Naive thymus-derived CD8-positive, alpha-beta T cell (primary cell): ENCODE measurements at regions not wholly inside any gene's neighbourhood (a gene's known extent, or its start where the extent isn't known, plus 50 kb on each side); places are given as distances from the start of the nearest gene placed in this dataset.

Experiments
- ATAC-seq, 2 donors: fragments of 150-1000 bp; cut with Tn5 transposase in 1 of 2; sonication (Bioruptor Pico), chemical (Tn5 transposase) in 1 of 2; 1 replicate in 1 of 2; 2 replicates in 1 of 2; pipeline ENCODE4 v1.10.0; 2021; ENCODE audit warnings: mild to moderate bottlenecking in 2 of 2, moderate library complexity in 2 of 2
- POLR2A ChIA-PET: fragments of 350-600 bp; sonication (Branson Sonifier 250); formaldehyde crosslinking; loops from one replicate; lab custom pipeline; 2021; ENCODE audit warnings: antibody characterized with exemption; lab: Charles Lee
- DNase-seq, 10 donors: peaks; one replicate each; pipeline versions ENCODE4 v3.0.0 to v3.0.0-alpha.2; 2020 to 2022
- H3K27ac Mint-ChIP-seq, 10 donors: one replicate each; pipeline ENCODE4 v1.8.0; 2020 to 2022; ENCODE audit warnings: mild to moderate bottlenecking in 10 of 10, mixed read lengths in 10 of 10, moderate library complexity in 4 of 10, inconsistent platforms in 1 of 10
- H3K27me3 Mint-ChIP-seq, 5 donors: one replicate each; pipeline ENCODE4 v1.8.0; 2021 to 2022; ENCODE audit warnings: mixed read lengths in 5 of 5
- H3K36me3 Mint-ChIP-seq, 3 donors: one replicate each; pipeline ENCODE4 v1.8.0; 2020 to 2022; ENCODE audit warnings: mixed read lengths in 3 of 3, mild to moderate bottlenecking in 2 of 3, inconsistent platforms in 1 of 3
- H3K4me1 Mint-ChIP-seq, 4 donors: one replicate each; pipeline ENCODE4 v1.8.0; 2021 to 2022; ENCODE audit warnings: mixed read lengths in 4 of 4
- H3K4me3 Mint-ChIP-seq, 10 donors: one replicate each; pipeline ENCODE4 v1.8.0; 2020 to 2022; ENCODE audit warnings: mild to moderate bottlenecking in 10 of 10, mixed read lengths in 10 of 10, moderate library complexity in 6 of 10, inconsistent platforms in 1 of 10
- H3K9me3 Mint-ChIP-seq, 9 donors: one replicate each; pipeline ENCODE4 v1.8.0; 2020 to 2022; ENCODE audit warnings: mixed read lengths in 9 of 9, mild to moderate bottlenecking in 3 of 9, inconsistent platforms in 1 of 9, moderate library complexity in 1 of 9

GRCh38 chr2:58899692-58900091, 658.6 kb upstream of the FANCL start:
- Mint-ChIP-seq H3K27ac (no peak overlapping the region), H3K27me3 (peaks cover 9 to 39% (median 10%) of the 10 kb centered on the region in 5 donors), H3K36me3 (no peaks in the 10 kb centered on the region), H3K4me1 (no peaks in the 10 kb centered on the region), H3K9me3 (peaks cover 0 to 1% (median 0%) of the 10 kb centered on the region in 9 donors), H3K4me3 (no peak overlapping the region)
- ATAC-seq, result no peak
- DNase-seq, result no peak
- POLR2A ChIA-PET, result no interaction called here

DNA sequence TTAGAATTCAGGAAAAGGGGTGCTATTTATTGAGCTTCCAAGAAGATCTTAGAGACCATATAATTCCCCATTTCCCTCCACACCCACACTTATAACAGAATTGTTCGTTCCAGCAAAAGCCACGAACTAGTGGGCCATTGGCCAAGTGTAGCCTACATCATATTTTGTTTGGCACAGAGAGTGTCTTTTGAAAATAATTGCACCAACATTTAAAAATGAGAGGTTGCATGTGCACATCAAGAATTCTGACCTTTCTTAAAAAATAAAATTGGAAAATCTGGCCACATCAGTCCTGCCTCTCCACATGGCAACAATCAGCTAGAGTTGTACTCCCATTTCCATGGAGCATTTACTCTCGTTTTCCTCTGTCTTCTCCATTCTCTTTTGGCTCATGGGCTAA, 655.5 kb upstream of the FANCL start:
- POLR2A ChIA-PET, result no interaction called here
- Mint-ChIP-seq H3K4me3 (no peak overlapping the region), H3K36me3 (no peaks in the 10 kb centered on the region), H3K27me3 (peaks cover 9 to 51% (median 15%) of the 10 kb centered on the region in 5 donors), H3K9me3 (peaks cover 0 to 1% (median 0%) of the 10 kb centered on the region in 9 donors), H3K4me1 (no peaks in the 10 kb centered on the region), H3K27ac (no peak overlapping the region)
- ATAC-seq (no peak), DNase-seq (no peak)

- no peak for ATAC-seq
- POLR2A ChIA-PET, result no interaction called here
- H3K27ac Mint-ChIP-seq, result no peak overlapping the region
- H3K4me3 Mint-ChIP-seq, result no peak overlapping the region
- peaks cover 0 to 1% (median 0%) of the 10 kb centered on the region in 9 donors for H3K9me3 Mint-ChIP-seq
- no peaks in the 10 kb centered on the region for H3K4me1 Mint-ChIP-seq
- peaks cover 9 to 46% (median 15%) of the 10 kb centered on the region in 5 donors for H3K27me3 Mint-ChIP-seq
- H3K36me3 Mint-ChIP-seq, result no peaks in the 10 kb centered on the region
- no peak for DNase-seq
Observed at GRCh38 chr2:58895857-58896256, 654.7 kb upstream of the FANCL start.

DNA sequence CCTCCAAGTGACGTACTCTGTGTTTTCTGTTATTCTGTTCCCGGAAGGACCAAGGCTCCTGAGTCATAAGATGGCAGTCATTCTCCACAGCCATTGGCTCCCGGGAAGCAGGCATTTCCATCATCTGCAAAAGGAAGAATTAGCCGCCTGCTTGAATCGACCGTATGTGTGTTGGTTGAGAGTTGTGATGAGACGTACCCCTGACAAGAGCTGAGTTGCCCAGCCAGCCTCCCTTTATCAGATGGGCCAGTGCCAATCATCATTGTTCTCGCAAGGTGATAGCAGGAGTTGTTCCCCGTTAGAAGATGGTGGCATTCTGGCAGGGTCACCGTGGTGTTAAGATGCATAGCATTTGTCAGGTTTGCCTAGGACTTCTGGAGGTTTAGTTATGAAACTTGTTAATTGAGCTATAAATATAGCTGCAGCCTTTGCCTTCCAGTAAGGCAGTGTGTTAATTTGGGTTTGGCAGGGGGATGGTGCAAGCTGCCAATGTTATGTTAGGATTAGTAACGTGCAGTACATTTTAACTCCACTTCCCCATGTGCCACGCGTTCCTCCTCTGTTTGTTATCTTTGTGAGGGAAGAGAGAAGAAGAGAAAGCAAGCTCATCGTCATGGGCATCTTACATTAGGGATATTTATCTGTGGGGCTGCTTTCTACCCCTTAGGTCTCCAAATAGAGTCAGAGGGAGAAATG, 652.7 kb upstream of the FANCL start:
- peaks cover 0 to 1% (median 0%) of the 10 kb centered on the region in 9 donors for H3K9me3 Mint-ChIP-seq
- H3K4me1 Mint-ChIP-seq, result no peaks in the 10 kb centered on the region
- H3K4me3 Mint-ChIP-seq, result no peak overlapping the region
- H3K36me3 Mint-ChIP-seq, result no peaks in the 10 kb centered on the region
- no peak for DNase-seq
- H3K27ac Mint-ChIP-seq, result no peak overlapping the region
- POLR2A ChIA-PET, result no interaction called here
- peaks cover 2 to 26% (median 8%) of the 10 kb centered on the region in 5 donors for H3K27me3 Mint-ChIP-seq
- ATAC-seq, result no peak

DNA sequence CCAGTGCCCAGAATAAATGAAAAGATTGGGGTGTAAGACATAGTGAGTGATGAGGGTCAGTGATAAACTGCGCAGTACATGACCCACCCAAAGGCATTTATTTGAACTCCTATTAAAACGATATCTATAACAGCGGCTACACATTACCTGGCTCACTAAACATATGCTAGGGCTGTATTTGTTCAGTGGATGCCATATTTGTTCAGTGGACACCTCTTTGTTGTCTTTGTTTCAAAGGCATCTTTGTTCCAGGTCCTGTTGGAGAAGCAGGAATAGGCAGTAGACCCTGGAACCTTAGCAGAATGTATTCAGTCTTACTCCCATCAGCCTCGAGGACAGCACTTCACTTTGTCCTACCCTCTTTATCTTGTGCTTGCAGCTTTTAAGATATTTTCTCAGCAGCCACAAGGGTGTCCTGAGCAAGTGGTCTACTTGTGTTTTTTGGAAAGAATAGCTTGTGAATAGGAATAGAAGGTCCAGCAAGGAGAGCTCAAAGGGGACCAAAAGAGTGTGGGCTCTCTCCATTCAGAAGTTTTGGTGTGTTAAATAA, 650.8 kb upstream of the FANCL start:
- H3K9me3 Mint-ChIP-seq, result peaks cover 0 to 1% (median 0%) of the 10 kb centered on the region in 9 donors
- no peak overlapping the region for H3K4me3 Mint-ChIP-seq
- H3K27ac Mint-ChIP-seq, result no peak overlapping the region
- POLR2A ChIA-PET, result no interaction called here
- DNase-seq (no peak), ATAC-seq (no peak)
- H3K27me3 Mint-ChIP-seq, result peaks cover 0 to 17% (median 7%) of the 10 kb centered on the region in 5 donors
- H3K4me1 Mint-ChIP-seq, result no peaks in the 10 kb centered on the region
- H3K36me3 Mint-ChIP-seq, result no peaks in the 10 kb centered on the region

- no peak overlapping the region for H3K4me3 Mint-ChIP-seq
- DNase-seq (no peak), ATAC-seq (no peak)
- H3K27me3 Mint-ChIP-seq, result peaks cover 0 to 12% (median 5%) of the 10 kb centered on the region in 5 donors
- no peaks in the 10 kb centered on the region for H3K36me3 Mint-ChIP-seq
- H3K27ac Mint-ChIP-seq, result no peak overlapping the region
- no peaks in the 10 kb centered on the region for H3K4me1 Mint-ChIP-seq
- no peaks in the 10 kb centered on the region for H3K9me3 Mint-ChIP-seq
- POLR2A ChIA-PET, result no interaction called here
Observed at GRCh38 chr2:58890865-58891525, 649.9 kb upstream of the FANCL start.

DNA sequence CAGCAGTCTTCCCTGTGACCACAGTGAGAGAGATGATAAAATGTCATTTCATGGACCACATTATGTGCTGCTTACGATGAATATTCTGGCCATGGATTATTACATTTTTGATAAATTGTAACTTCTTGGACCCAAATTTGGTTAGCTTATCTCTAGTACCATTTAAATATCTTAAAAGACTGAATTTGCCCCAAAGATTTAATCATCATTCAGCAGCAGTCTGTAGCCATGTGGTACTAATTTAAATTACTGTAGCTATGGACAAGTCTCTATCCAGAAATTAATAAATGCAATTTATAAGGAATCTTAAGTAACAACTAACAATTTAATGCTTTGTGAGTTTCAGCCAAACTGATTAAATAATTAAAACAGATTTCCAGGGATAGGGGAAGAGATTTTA, 644.9 kb upstream of the FANCL start:
- Mint-ChIP-seq H3K4me3 (no peak overlapping the region), H3K36me3 (no peaks in the 10 kb centered on the region), H3K9me3 (peaks cover 0 to 2% (median 0%) of the 10 kb centered on the region in 9 donors), H3K27ac (no peak overlapping the region), H3K27me3 (peaks cover 0 to 5% (median 1%) of the 10 kb centered on the region in 5 donors), H3K4me1 (no peaks in the 10 kb centered on the region)
- ATAC-seq (no peak), DNase-seq (no peak)
- POLR2A ChIA-PET, result no interaction called here

GRCh38 chr2:58879834-58880233, 638.7 kb upstream of the FANCL start:
- Mint-ChIP-seq H3K4me3 (no peak overlapping the region), H3K4me1 (no peaks in the 10 kb centered on the region), H3K27me3 (peaks cover 0 to 8% (median 0%) of the 10 kb centered on the region in 5 donors), H3K36me3 (no peaks in the 10 kb centered on the region), H3K9me3 (peaks cover 0 to 2% (median 0%) of the 10 kb centered on the region in 9 donors), H3K27ac (no peak overlapping the region)
- DNase-seq (no peak), ATAC-seq (no peak)
- POLR2A ChIA-PET, result no interaction called here

DNA sequence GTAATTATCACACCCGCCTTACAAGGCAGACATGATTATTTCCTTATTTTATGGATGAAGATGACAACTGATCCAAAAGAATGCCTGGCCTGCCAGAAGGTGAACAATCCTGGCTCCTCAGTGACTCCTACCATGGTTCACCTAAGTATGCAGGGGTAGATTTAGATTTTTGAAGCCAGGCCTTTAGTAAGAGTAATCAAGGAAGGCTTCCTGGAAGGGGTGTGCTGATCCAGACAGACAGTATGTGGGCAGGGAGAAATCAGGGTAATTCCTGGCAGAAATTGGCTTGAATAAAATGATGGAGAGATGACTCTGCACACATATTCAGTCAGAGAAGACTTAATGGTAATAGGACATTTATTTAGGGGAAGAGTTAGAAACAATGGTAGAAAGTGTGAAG, 637.7 kb upstream of the FANCL start:
- H3K9me3 Mint-ChIP-seq, result peaks cover 0 to 2% (median 0%) of the 10 kb centered on the region in 9 donors
- no peak overlapping the region for H3K27ac Mint-ChIP-seq
- peaks cover 0 to 3% (median 0%) of the 10 kb centered on the region in 5 donors for H3K27me3 Mint-ChIP-seq
- POLR2A ChIA-PET, result no interaction called here
- no peak for DNase-seq
- H3K36me3 Mint-ChIP-seq, result no peaks in the 10 kb centered on the region
- H3K4me3 Mint-ChIP-seq, result no peak overlapping the region
- no peaks in the 10 kb centered on the region for H3K4me1 Mint-ChIP-seq
- ATAC-seq, result no peak

- H3K27me3 Mint-ChIP-seq, result peaks cover 0 to 3% (median 0%) of the 10 kb centered on the region in 5 donors
- H3K9me3 Mint-ChIP-seq, result peaks cover 0 to 2% (median 0%) of the 10 kb centered on the region in 9 donors
- H3K36me3 Mint-ChIP-seq, result no peaks in the 10 kb centered on the region
- POLR2A ChIA-PET, result no interaction called here
- H3K4me3 Mint-ChIP-seq, result no peak overlapping the region
- no peak for ATAC-seq
- no peaks in the 10 kb centered on the region for H3K4me1 Mint-ChIP-seq
- DNase-seq, result no peak
- H3K27ac Mint-ChIP-seq, result no peak overlapping the region
Observed at GRCh38 chr2:58876126-58876525, 635.0 kb upstream of the FANCL start.

DNA sequence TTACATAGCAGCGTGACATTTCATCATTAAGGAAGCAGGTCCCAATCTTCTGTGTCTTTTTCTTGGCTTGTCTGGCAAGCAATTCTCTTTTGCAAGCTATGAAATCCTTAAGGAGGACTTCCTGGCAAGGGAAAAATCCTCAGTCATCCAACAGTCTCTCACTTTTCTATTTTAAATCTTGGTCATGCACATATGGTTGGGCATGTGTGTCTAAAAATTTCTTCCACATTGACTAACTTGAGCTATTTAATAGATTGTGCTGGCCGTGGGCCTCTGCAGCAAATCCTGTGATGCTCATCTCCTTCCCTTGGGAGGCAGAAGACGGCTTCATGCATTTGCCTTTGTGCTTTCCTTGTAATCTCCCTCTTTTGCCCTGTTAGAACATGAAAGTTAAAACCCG, 634.3 kb upstream of the FANCL start:
- ATAC-seq, result no peak
- Mint-ChIP-seq H3K27me3 (peaks cover 0 to 3% (median 0%) of the 10 kb centered on the region in 5 donors), H3K9me3 (no peaks in the 10 kb centered on the region), H3K27ac (no peak overlapping the region), H3K36me3 (no peaks in the 10 kb centered on the region), H3K4me1 (no peaks in the 10 kb centered on the region), H3K4me3 (no peak overlapping the region)
- POLR2A ChIA-PET, result no interaction called here
- DNase-seq, result no peak

GRCh38 chr2:58871469-58872142, 630.5 kb upstream of the FANCL start:
- Mint-ChIP-seq H3K4me3 (no peak overlapping the region), H3K27ac (no peak overlapping the region), H3K9me3 (no peaks in the 10 kb centered on the region), H3K4me1 (peaks cover 0 to 2% (median 0%) of the 10 kb centered on the region in 4 donors), H3K27me3 (peaks cover 0 to 14% (median 8%) of the 10 kb centered on the region in 5 donors), H3K36me3 (no peaks in the 10 kb centered on the region)
- ATAC-seq (no peak), DNase-seq (no peak)
- POLR2A ChIA-PET, result no interaction called here

DNA sequence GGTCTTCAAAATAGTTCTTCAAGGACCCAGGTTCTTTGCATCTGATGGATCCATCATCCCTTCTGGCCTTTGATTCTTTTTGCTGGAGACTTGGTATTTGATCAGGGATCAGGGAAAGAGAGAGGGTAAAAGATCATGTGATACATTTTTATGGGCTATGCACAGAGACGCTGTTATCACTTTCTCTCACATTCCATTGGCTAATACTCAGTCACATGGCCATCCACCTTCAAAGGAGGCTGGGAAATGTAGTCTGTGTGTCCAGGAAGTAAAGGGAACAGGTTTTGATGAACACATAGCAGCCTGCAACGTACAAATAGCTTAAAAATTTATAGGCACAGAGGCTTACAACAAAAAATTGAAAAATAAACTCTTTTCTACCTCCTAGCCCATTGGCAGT, 629.6 kb upstream of the FANCL start:
- no peaks in the 10 kb centered on the region for H3K36me3 Mint-ChIP-seq
- no peak overlapping the region for H3K27ac Mint-ChIP-seq
- H3K27me3 Mint-ChIP-seq, result peaks cover 0 to 14% (median 7%) of the 10 kb centered on the region in 5 donors
- H3K9me3 Mint-ChIP-seq, result no peaks in the 10 kb centered on the region
- DNase-seq (no peak), ATAC-seq (no peak)
- POLR2A ChIA-PET, result no interaction called here
- H3K4me3 Mint-ChIP-seq, result no peak overlapping the region
- peaks cover 1 to 11% (median 6%) of the 10 kb centered on the region in 4 donors for H3K4me1 Mint-ChIP-seq
